GM18858 (cell line): ENCODE measurements at regions not wholly inside any gene's neighbourhood (a gene's known extent, or its start where the extent isn't known, plus 50 kb on each side); places are given as distances from the start of the nearest gene placed in this dataset.

Experiments
- ATAC-seq: cut with Tn5 transposase; IDR thresholded peaks from one replicate; pipeline ENCODE4 v1.9.1; 2021; ENCODE audit not compliant: unreplicated experiment

- no peak for ATAC-seq
Observed at GRCh38 chr11:109856928-109857327, 236.3 kb upstream of the ZC3H12C start.

- ATAC-seq, result no peak
Observed at GRCh38 chr11:109857637-109858036, 235.6 kb upstream of the ZC3H12C start.

GRCh38 chr11:109858152-109858551 is 235.0 kb upstream of the ZC3H12C start:
- no peak for ATAC-seq

GRCh38 chr11:109859045-109859724 is 234.0 kb upstream of the ZC3H12C start:
- no peak for ATAC-seq

- ATAC-seq, result no peak
Observed at GRCh38 chr11:109862835-109863234, 230.4 kb upstream of the ZC3H12C start.

- peak; percentile 95 for ATAC-seq
Observed at GRCh38 chr11:109864151-109864661, 229.0 kb upstream of the ZC3H12C start.

- ATAC-seq, result peak; percentile 30
Observed at GRCh38 chr11:109864834-109865547, 228.2 kb upstream of the ZC3H12C start.

- no peak for ATAC-seq
Observed at GRCh38 chr11:109865548-109866186, 227.5 kb upstream of the ZC3H12C start.

GRCh38 chr11:109867784-109868183 is 225.4 kb upstream of the ZC3H12C start:
- no peak for ATAC-seq

GRCh38 chr11:109869536-109869935 is 223.7 kb upstream of the ZC3H12C start:
- no peak for ATAC-seq

- no peak for ATAC-seq
Observed at GRCh38 chr11:109870297-109870696, 222.9 kb upstream of the ZC3H12C start.

- ATAC-seq, result no peak
Observed at GRCh38 chr11:109877043-109877442, 216.1 kb upstream of the ZC3H12C start.

- no peak for ATAC-seq
Observed at GRCh38 chr11:109884501-109884900, 208.7 kb upstream of the ZC3H12C start.

GRCh38 chr11:109885006-109885405 is 208.2 kb upstream of the ZC3H12C start:
- ATAC-seq, result no peak

- ATAC-seq, result no peak
Observed at GRCh38 chr11:109892321-109892794, 200.8 kb upstream of the ZC3H12C start.

- no peak for ATAC-seq
Observed at GRCh38 chr11:109894242-109894641, 198.9 kb upstream of the ZC3H12C start.

GRCh38 chr11:109898592-109898991 is 194.6 kb upstream of the ZC3H12C start:
- ATAC-seq, result no peak

GRCh38 chr11:109902764-109903433 is 190.3 kb upstream of the ZC3H12C start:
- no peak for ATAC-seq

- peak; percentile 70 for ATAC-seq
Observed at GRCh38 chr11:109911488-109911887, 181.7 kb upstream of the ZC3H12C start.

GRCh38 chr11:109914038-109914437 is 179.2 kb upstream of the ZC3H12C start:
- ATAC-seq, result no peak
